ENCODE measurements at regions not wholly inside any gene's neighbourhood (a gene's known extent, or its start where the extent isn't known, plus 50 kb on each side); places are given as distances from the start of the nearest gene placed in this dataset.

GRCh38 chr14:46596236-46596635, 55.3 kb downstream of the RPL10L start:
- DNase-seq (ENCODE audit: low spot score): no peak
- no peak overlapping the region for H3K27ac Mint-ChIP-seq (ENCODE audit: unreplicated experiment)
- H3K9me3 Mint-ChIP-seq (ENCODE audit: low read depth): peaks cover 6% of the 10 kb centered on the region
- H3K4me1 Mint-ChIP-seq (ENCODE audit: low read depth): peaks cover 6% of the 10 kb centered on the region
- no peak for TF ChIP-seq CTCF (IDR thresholded peaks at IDR 0.05)
- no peaks in the 10 kb centered on the region for H3K36me3 Mint-ChIP-seq (ENCODE audit: low read depth)
- H3K4me3 Mint-ChIP-seq (ENCODE audit: unreplicated experiment): no peak overlapping the region
- peaks cover 2% of the 10 kb centered on the region for H3K27me3 Mint-ChIP-seq (ENCODE audit: low read depth)

- H3K27ac Mint-ChIP-seq (ENCODE audit: unreplicated experiment): no peak overlapping the region
- no peak for DNase-seq (ENCODE audit: low spot score)
- peaks cover 4% of the 10 kb centered on the region for H3K27me3 Mint-ChIP-seq (ENCODE audit: low read depth)
- H3K4me1 Mint-ChIP-seq (ENCODE audit: low read depth): peaks cover 7% of the 10 kb centered on the region
- no peak overlapping the region for H3K4me3 Mint-ChIP-seq (ENCODE audit: unreplicated experiment)
- H3K9me3 Mint-ChIP-seq (ENCODE audit: low read depth): no peaks in the 10 kb centered on the region
- H3K36me3 Mint-ChIP-seq (ENCODE audit: low read depth): no peaks in the 10 kb centered on the region
- TF ChIP-seq CTCF (IDR thresholded peaks at IDR 0.05): no peak
These were observed 68.8 kb downstream of the RPL10L start for GRCh38 chr14:46582826-46583225.

- H3K27me3 Mint-ChIP-seq (ENCODE audit: low read depth): peaks cover 6% of the 10 kb centered on the region
- peaks cover 4% of the 10 kb centered on the region for H3K4me1 Mint-ChIP-seq (ENCODE audit: low read depth)
- DNase-seq (ENCODE audit: low spot score): no peak
- peak; percentile 82 for TF ChIP-seq CTCF (IDR thresholded peaks at IDR 0.05)
- no peak overlapping the region for H3K4me3 Mint-ChIP-seq (ENCODE audit: unreplicated experiment)
- H3K36me3 Mint-ChIP-seq (ENCODE audit: low read depth): no peaks in the 10 kb centered on the region
- H3K27ac Mint-ChIP-seq (ENCODE audit: unreplicated experiment): no peak overlapping the region
- H3K9me3 Mint-ChIP-seq (ENCODE audit: low read depth): no peaks in the 10 kb centered on the region
These were observed 70.4 kb downstream of the RPL10L start for GRCh38 chr14:46581036-46581671.

- no peak for DNase-seq (ENCODE audit: low spot score)
- H3K9me3 Mint-ChIP-seq (ENCODE audit: low read depth): peaks cover 6% of the 10 kb centered on the region
- TF ChIP-seq CTCF (IDR thresholded peaks at IDR 0.05): no peak
- peaks cover 22% of the 10 kb centered on the region for H3K4me1 Mint-ChIP-seq (ENCODE audit: low read depth)
- H3K4me3 Mint-ChIP-seq (ENCODE audit: unreplicated experiment): no peak overlapping the region
- peaks cover 6% of the 10 kb centered on the region for H3K27me3 Mint-ChIP-seq (ENCODE audit: low read depth)
- H3K36me3 Mint-ChIP-seq (ENCODE audit: low read depth): no peaks in the 10 kb centered on the region
- no peak overlapping the region for H3K27ac Mint-ChIP-seq (ENCODE audit: unreplicated experiment)
These were observed 76.6 kb downstream of the RPL10L start for GRCh38 chr14:46574978-46575375.

- H3K36me3 Mint-ChIP-seq (ENCODE audit: low read depth): no peaks in the 10 kb centered on the region
- H3K4me3 Mint-ChIP-seq (ENCODE audit: unreplicated experiment): no peak overlapping the region
- peaks cover 22% of the 10 kb centered on the region for H3K4me1 Mint-ChIP-seq (ENCODE audit: low read depth)
- no peak for DNase-seq (ENCODE audit: low spot score)
- H3K27me3 Mint-ChIP-seq (ENCODE audit: low read depth): peaks cover 8% of the 10 kb centered on the region
- peaks cover 6% of the 10 kb centered on the region for H3K9me3 Mint-ChIP-seq (ENCODE audit: low read depth)
- no peak overlapping the region for H3K27ac Mint-ChIP-seq (ENCODE audit: unreplicated experiment)
- no peak for TF ChIP-seq CTCF (IDR thresholded peaks at IDR 0.05)
These were observed 77.2 kb downstream of the RPL10L start for GRCh38 chr14:46574221-46574977.

Measured in chondrocyte (in vitro differentiated cells).